C4-2B (cell line): ENCODE measurements at regions not wholly inside any gene's neighbourhood (a gene's known extent, or its start where the extent isn't known, plus 50 kb on each side); places are given as distances from the start of the nearest gene placed in this dataset.

Experiments
- ZFX ChIP-seq: fragments of 450-650 bp; IDR thresholded peaks from 2 replicates; pipeline ENCODE4 v1.6.1; 2017
- TF ChIP-seq, protein P1 (sequence below): fragments of 450-650 bp; conservative IDR thresholded peaks from 2 replicates; pipeline ENCODE4 v1.5.1; 2017; ENCODE audit warnings: mild to moderate bottlenecking

DNA sequence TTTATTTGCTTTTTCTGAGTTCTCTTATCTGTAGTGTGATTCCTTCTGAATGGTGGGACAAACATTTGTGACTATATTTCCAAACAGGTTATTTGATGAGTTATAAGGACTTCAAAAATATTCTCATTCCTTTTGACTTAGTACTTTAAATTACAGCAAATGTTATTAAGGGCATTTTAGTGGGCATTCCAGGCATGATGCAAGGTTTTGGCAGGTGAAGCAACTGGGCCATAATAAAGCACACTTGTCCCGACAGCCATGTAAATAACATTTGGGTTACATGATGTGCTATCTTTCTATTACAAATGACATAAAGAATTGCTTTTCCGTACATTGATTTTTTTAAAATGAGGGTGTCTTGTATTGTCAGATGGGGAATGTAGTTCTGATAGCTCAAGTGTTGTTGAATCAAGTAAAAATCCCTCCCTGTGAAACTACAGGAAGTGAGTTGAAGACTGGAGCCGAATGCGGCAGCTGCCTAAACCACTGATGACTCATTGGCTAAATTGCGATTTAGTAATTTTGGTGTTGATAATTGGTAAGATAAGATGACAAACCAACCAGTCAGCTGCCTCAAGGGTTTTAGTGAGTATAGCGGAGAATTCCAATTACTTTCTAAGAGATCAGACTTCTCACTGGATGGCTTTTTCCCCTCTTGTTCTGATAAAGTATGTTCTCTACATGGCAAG is 231.3 kb upstream of the NPY start:
- TF ChIP-seq, protein P1, sequence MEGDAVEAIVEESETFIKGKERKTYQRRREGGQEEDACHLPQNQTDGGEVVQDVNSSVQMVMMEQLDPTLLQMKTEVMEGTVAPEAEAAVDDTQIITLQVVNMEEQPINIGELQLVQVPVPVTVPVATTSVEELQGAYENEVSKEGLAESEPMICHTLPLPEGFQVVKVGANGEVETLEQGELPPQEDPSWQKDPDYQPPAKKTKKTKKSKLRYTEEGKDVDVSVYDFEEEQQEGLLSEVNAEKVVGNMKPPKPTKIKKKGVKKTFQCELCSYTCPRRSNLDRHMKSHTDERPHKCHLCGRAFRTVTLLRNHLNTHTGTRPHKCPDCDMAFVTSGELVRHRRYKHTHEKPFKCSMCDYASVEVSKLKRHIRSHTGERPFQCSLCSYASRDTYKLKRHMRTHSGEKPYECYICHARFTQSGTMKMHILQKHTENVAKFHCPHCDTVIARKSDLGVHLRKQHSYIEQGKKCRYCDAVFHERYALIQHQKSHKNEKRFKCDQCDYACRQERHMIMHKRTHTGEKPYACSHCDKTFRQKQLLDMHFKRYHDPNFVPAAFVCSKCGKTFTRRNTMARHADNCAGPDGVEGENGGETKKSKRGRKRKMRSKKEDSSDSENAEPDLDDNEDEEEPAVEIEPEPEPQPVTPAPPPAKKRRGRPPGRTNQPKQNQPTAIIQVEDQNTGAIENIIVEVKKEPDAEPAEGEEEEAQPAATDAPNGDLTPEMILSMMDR, result no peak
- no peak for TF ChIP-seq ZFX
